ENCODE measurements at regions not wholly inside any gene's neighbourhood (a gene's known extent, or its start where the extent isn't known, plus 50 kb on each side); places are given as distances from the start of the nearest gene placed in this dataset.

DNA sequence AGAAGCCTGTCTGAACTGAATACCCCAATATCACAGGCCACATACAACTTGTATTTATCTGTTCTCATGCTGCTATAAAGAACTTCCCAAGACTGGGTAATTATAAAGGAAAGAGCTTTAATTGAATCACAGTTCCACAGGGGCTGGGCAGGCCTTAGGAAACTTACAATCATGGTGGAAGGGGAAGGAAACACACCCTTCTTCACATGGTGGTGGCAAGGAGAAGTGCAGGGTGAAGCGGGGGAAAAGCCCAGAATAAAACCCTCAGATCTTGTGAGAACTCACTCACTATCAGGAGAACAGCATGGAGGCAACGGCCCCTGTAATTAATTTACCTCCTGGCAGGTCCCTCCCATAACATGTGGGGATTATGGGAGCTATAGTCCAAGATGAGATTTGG lies 50.3 kb upstream of the FNDC1 start:
- DNase-seq = no peak

DNA sequence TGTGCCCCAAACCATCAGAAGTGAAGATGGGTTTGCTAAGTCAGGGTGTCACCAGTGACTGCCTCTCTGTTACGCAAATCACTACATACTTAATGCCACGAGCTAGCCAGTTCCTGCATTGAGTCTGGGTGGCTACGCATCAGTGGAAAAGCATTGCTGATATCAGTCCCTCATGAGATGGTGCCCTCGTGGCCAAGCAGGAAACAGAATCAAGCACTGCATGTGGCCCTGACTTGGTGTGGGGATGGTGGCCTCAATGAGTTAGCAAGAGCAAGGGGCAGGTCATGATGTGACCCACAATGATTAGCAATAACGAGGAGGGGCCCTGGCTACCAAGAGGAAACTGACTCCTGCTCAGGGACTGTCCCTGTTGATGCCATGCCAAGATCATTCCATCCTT lies 51.6 kb upstream of the FNDC1 start:
- no peak for DNase-seq

DNA sequence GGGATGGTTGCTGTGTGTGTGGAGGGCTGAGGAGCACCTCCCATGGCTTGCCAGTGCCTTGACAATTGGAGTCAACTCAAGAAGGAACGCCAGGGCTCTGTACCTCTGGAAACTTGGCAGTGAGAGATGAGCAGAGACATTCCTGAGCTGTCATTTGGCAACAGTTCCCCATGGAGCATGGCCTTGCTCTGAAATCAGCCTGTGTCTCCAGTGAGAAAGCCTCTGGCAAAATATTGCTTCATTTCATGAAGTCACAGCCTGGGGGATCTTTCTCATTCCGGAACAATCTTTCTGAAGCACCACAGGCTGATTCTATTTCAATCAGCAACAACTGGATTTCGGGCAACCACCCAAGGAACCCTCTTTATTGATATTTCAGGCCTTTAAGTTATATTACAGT lies 52.2 kb upstream of the FNDC1 start:
- no peak for DNase-seq

DNA sequence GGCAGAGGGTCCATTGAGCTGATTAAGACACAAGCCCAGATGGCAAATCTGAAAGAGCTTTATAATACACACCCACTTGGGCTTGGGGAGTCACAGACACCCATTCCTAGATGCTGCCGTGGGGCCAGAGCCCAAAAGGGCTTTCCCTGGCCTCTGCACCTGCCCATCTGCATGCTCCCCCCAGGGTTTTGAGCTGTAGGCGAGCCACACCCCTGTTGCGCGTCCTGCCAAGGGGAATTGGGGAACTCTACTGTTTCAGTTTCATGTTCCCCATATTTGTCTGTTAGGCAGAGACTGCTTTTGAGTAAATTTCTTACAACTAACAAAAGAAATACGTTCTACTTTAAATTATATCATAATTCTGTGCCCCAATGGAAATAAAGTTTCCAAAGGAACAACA lies 52.9 kb upstream of the FNDC1 start:
- no peak for DNase-seq

DNA sequence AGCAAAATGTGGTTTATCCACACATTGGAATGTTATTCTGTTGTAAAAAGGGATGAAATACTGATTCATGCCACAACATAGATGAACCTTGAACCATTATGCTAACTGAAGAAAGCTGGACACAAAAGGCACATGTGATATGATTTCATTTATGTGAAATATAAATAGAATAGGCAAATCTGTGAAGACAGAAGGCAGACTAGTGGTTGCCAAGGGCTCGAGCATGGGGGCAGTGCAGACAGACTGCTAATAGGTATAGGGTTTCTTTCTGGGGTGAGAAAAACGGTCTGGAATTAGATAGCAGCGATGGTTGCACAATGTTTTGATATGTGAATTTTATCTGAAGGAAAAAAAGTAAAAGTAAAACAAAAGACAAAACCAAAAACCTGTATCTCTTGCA lies 54.6 kb upstream of the FNDC1 start:
- no peak for DNase-seq

DNA sequence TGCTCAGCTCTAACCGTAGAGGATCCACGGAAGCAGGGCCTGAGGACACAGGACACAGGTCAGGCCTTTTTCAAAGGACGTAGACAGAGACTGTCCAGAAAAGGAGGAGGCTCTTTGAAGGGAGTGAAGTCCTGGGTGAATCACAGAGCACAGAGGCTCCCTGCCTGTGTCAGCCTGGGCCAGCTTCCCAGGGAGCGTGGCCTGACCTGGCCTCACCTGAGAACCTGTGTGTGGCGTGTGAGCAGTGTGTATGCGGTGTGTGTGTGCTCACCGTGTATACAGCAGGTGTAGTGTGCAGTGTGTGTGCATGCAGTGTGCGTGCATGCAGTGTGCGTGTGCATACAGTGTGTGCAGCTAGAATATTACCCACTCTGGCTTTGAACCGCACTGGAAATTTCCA lies 56.0 kb upstream of the FNDC1 start:
- DNase-seq = no peak

DNA sequence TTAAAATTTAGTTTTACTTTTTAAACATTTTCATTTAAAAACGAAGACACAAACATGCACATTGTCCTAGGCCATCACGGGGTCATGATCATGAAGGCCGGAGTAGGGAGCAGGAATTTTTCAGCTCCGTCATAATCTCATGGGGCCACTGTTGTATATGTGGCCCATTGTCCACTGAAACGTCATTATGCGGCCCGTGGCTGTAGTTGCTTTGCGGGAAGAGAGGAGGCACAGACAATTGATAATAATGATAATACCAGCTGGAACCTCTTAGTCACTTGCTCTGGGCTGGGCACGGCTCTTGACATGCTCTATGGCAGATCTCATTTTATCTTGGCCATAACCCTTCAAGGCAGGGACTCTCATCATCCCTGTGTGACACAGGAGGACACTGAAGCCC lies 56.5 kb upstream of the FNDC1 start:
- no peak for DNase-seq

DNA sequence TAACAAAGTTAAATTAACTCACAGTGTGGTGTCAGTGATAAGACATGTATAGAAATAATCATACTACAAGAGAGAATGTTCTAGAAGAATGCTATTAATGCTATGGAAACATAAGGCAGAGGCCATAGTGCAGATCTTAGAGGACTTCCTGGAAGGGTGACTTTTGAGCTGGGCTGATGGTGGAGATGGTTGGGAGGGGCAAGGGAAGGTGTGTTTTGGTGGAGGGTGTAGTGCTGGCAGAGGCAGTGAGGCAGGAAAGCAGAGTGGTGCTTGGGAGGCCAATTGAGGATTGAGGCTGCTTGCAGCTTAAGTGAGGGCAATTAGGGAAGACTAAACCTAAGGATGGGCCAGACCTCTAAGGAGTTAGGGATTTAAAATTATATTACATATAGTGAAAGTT lies 58.5 kb upstream of the FNDC1 start:
- no peak for DNase-seq

DNA sequence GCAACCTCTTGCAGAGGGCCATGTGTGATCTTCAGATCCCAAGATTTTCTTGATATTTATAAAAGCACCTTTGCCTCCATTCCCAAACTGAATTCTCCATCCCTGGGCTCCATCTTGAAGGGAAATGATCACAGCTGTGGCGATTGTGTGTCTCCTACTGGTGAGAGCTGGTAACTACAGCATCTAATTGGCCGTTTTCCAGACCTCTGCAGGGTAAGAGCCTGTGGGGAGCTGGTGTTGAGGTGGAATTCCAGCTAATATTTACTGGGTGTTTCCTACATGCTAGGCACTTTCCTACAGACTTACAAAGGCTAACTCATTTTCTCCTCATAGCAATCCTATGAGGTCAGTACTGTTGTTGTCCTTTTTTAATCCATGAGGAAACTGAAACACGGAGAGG lies 59.2 kb upstream of the FNDC1 start:
- peak; percentile 22 for DNase-seq

DNA sequence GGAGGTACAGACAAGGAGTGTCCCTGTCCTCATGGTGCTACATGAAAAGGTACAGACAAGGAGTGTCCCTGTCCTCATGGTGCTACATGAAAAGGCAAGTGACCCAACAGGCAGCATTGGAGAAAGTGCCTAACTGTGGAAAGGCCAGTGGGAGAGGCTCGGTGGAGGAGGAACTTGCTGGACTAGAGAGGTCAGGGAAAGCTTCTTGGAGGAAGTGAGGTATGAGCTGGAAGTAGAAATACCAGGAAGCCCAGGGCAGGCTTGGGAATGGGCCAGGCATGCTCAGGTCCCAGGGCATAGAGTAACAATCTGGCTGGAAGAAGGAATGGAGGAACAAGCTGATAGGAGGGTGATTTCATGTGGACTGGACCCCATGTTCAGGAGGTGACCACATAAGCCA lies 59.8 kb upstream of the FNDC1 start:
- DNase-seq = no peak

DNA sequence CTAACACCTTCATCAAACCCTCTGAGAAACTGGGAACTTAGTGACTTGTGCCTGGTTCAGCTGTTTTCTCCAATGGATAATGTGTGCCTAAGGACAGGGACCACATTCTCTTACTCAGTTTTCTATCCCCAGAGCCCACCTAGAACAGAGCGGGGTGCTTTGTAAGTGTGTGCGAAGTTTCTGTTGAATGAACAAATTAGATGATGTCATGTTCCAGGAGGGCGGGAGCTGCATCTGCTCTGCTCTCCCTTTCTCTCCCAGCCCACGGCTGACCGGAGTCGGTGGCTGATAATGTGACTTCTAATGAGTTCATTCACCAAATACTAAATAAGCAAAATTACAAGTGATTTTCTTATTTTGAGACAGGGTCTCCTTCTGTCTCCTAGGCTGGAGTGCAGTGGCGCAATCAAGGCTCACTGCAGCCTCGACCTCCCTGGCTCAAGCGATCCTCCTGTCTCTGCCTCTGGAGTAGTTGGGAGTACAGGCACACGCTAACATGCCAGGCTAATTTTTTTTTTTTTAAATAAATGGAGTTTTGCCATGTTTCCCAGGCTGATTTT lies 60.7 kb upstream of the FNDC1 start:
- DNase-seq = no peak

DNA sequence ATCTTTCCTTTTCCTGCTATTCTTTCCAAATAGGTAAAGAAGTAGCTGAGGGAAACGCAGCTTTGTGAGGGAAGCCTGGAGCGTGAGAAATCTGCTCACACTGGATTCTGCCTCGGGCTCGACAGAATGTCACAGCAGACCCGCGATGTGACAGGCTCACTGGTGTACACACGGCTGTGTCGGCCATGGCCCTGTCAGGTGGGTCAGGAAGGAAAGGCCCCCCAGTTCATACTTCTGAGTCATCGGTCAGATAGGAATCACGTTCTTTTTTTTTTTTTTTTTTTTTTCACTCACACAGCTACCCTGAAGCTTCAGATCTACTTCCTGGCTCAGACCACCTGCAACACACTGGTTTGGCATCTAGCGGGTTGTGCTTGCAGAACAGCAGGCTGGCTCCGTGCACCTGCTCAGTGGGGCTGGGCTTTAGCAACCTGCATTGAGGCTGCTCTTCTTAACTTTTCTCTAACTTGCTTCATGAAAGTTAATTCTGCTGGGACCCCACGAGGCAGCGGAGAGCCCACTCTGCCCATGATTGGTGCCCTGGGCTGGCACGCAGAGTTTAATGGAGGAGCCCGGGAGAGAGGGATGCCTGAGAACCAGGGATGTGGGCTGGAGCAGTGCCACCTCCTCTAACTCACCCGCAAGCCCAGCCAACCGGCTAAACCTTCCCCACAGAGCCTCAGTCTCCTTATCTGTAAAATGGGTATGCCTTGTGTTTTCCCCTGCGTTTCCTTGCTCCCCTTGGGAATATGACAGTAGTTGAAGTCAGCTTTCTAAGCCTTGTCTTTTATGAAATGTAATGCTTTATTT lies 61.5 kb upstream of the FNDC1 start:
- no peak for DNase-seq

DNA sequence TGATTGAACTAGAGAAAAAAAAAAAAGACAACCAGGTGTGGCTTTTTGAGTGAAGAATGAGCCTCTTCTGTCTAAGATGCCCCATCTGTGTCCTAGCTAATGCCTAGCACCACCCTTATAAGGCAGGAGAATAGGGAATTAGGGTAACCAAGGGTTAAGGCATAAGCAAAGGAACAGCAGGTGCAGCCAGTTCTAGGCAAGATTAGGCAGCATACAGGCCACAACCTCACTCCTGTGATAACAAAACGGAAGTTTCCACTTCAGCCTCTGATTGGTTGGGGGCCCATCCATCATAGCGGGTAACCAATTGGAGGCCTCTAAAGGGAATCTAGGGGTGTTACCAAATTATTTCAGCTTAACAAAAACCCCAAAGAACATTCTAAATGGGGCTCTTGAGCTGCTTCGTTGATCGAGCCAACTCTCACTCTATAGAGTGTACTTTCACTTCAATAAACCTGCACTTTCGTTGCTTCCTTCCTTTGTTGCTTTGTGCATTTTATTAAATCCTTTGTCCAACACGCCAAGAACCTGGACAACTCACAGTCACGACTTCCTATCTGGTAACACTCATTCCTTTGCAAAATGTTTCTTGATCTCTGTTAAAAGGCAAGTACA lies 61.9 kb upstream of the TAGAP start:
- peak; percentile 46 for DNase-seq

DNA sequence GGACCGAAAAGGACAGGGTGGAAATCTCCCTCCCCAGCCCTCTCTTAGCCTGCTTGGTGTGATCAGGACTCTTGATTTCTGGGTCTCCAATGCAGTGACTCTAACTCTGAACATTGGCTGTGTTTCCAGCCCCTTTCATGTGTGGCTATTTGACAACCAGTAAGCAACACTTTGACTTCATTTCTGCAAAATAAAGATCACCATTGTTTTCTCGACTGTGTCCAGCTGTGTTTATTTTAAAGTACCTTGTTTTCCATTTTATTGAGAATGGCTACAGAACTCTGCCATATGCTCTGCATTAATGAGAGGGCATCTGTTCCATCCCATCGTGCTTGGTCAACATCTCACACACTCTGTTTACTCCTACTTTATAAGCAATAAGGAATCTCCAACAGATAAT lies 60.9 kb upstream of the TAGAP start:
- no peak for DNase-seq

DNA sequence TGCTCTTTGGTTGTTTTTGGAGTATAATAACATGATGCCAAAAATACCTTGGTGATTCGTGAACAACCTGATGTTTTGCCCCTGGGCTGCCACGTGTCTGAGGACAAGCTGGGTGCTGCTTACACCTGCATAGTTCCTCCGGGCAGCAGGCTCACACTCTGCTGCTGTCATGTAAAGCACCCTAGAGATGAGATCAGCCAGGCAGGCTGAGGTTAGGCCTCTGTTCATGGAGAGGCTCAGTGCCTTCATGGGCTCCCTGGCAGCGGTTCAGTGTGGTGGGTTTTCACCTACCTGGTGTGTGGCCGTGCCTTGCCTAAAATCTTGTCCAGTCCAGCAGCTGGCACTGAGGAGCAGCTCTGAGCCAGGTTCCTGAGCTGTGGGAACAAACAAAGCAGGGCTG lies 60.1 kb upstream of the TAGAP start:
- no peak for DNase-seq

DNA sequence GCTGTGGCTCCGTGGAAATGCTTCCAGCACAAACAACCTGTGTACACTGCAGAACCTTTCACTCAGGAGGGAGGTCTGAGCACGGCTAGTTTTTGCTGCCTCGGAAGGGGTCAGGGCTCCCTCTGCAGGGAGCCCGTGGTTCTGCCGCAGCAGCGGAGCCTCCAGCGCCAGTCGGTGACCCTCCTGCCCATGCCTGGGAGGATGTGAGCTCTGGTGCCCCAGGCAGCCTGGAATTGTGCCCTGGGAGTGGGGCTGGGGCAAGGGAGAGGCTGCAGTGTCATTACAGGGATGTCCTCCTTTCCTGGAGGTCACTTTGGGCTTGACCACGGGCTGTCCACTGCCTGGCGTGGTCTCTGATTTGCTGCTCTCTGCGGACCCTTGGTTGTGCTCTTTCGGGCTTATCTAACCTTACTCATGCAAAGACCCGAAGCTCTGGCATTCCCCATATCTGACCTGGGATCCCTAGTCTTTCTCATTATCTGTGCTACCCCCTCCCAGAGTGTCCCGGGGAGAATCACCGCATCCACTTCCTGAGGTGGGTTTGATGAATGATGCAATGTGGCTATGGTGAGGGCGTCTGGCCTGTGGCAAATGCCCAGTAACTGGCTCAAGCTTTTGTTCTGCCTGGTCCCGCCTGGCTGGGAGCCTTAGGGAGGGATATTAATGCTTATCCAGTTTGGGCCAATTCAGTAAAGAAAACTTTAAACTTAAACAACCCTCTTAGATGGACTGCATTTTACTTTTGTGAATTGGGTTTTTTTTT lies 59.6 kb upstream of the TAGAP start:
- no peak for DNase-seq

DNA sequence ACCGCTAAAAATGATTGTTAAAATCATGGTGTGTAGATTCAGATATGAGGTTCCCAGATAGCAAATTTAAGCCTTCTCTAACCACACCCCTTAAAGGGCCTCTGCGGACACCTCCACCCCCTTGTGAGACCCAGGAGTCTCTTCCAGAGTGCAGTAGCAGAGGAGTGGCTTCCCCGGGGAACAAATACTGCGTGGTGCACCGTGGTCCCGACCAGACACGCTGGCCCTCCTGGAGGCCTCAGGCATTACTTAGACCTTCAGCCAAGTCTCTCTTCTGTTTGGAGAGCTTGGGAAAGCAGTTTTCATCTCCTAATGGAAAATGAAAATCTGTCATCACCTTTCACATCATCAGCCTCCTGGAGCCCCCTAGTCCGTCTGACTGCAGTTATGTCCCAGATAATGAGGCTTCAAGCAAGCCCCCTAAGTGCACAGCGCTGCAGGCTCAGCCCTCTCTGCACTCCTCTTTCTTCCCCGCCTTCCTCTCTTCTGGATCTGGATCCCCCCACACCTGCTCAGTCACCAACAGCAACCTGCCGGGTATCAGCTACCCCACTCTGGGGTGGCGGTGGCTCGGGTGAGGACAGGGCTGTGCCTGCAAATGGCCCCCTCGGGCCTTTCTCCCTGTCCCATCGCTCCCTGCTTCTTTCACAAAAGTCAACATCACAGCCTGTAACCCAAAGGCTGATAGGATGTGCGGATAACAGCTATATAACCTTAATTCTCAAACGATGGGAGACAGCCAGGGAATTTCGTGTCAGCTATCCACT lies 58.8 kb upstream of the TAGAP start:
- DNase-seq = no peak

DNA sequence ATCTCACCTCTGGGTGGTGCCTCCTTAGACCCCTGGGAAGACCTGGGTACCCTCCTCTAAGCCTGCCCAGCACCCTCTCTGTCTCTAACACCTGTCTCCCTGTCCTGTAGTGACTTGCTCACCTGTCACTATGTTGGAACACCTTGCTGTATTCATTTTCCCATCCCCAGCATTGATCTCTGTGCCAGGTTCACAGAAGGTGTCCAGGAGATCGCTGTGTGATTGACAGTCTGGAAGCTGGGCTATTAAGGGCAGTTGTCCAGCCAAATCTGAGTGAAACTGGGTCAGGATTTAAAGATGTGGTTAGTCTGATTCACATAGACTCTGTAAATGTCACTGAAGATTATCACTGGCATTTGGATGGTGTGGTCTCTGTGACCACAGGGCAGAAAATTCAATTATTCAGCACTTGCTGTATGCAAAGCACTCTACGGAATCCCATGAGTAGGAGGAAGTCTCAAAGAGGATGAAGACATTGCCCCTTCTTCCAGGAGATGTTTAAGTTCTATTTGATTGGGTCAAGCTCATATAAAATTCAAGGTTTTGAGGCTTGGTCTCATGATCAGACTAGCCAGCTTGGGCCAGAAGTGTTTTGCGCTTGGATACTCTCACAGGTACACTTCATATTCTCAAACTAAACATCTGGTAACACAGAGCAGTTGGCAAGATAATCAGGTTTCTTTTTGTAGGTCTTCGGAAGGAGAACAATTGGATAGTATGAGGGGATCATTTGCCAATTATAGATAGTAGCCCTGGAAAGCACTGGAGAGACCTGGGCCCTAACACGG lies 57.8 kb upstream of the TAGAP start:
- no peak for DNase-seq

DNA sequence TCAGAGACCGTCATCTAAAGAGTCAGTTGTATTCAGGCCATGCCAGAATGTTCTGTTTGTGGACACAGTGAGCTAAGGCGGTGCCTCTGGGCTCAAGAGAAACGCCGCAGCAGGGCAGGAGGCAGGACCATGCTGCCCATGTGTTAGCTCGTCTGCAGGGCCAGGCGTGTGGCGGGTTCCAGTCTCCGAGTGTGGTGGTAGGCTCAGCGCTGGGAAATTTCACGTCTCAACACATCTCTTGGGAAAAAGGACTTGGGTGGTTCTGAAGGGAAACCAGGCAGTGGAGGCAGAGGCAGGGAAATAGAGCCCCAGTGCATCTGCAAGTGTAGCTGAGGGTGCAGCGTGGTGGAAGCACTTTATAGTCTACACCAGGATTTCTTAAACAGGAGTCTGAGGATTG lies 56.9 kb upstream of the TAGAP start:
- DNase-seq = no peak

DNA sequence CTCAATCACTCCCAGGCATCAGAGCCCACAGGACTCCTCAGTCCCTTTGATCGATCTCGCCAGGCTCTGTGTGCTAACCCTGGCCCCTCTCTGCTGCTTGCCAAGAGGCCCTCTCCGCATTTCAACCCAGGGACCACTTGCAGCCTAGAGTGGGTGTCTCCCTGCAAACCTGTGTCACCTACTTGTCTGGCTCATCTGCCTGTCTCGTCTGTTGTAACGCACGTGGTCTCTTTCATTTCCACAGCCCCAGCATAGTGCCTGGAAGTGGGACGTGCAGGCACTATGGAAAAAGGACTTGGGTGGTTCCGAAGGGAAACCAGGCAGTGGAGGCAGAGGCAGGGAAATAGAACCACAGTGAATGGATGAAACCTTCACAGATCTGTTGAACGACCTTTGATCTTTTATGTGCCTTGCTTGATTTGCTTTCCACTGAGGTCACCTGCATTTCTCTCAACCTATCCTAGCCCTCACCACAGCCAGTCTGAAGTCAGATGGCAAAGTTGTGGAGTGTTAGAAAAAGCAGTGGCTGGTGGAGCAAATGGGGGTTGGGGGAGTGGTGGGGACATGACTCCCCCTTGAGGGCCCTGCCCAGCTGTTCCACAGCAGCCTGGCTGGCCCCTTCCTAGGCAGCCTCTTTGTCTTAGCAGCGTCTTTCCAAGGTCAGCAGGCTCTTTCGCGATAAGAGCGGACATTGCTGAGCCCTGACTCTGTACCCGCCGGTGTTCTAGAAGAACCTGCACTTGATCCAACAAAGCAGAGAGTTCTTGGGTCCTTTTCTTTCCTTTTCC lies 55.8 kb upstream of the TAGAP start:
- DNase-seq = no peak

DNA sequence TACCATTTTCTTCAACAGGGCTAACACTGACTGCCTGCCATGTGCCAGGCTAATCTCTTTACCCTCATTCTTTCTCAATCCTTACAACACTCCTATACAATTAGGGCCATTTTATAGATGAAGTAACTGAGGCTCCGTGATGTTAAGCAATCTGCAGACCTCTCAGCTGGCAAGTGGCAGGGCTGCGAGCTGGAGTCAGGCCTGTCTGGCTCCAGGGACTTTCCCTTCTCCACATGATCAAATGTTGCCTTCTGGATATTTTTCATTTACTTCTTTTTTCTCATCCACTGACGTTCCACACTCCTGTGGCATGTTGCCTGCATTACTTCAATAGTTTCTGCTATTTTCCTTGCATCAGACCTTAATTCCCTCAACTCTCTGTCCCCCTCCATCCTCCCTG lies 55.2 kb upstream of the TAGAP start:
- DNase-seq = no peak
